IMR-90 (cell line): ENCODE measurements at regions not wholly inside any gene's neighbourhood (a gene's known extent, or its start where the extent isn't known, plus 50 kb on each side); places are given as distances from the start of the nearest gene placed in this dataset.

Experiments
- ATAC-seq: fragments of 200-7000 bp; cut with Tn5 transposase; 2 replicates; pipeline ENCODE4 v1.9.1; 2020; ENCODE audit warnings: low read depth, mild to moderate bottlenecking, moderate library complexity
- BruUV-seq: library from RNA; stranded (reverse); fragments of 400-500 nt; replicated peaks from 2 replicates; lab custom pipeline; 2021; lab: Mats Ljungman, UMichigan
- CTCF ChIA-PET: fragments of 300-600 bp; formaldehyde crosslinking; extraction: SDS; loops from one replicate; lab custom pipeline; 2021; ENCODE audit warnings: antibody characterized with exemption; lab: Yijun Ruan, JAX
- POLR2A ChIA-PET: fragments of 300-600 bp; sonication (Branson Sonifier 250); formaldehyde crosslinking; loops from one replicate; lab custom pipeline; 2022; ENCODE audit warnings: antibody characterized with exemption; ENCODE audit not compliant: unreplicated experiment; lab: Charles Lee
- DNase-seq: peaks from one replicate; pipeline ENCODE4 v3.0.0; 2013
- H2AFZ ChIP-seq: replicated peaks from 2 replicates; pipeline ENCODE3; 2013; ENCODE audit warnings: low read length, mild to moderate bottlenecking; ENCODE audit not compliant: poor library complexity
- H2AK5ac ChIP-seq: 2 replicates; pipeline ENCODE4 v1.6.1; 2013; ENCODE audit warnings: low read depth, low read length, inconsistent platforms
- H2AK9ac ChIP-seq: replicated peaks from 2 replicates; pipeline ENCODE3; 2013; ENCODE audit warnings: mild to moderate bottlenecking, low read depth, low read length, moderate library complexity; ENCODE audit not compliant: poor library complexity
- H2BK120ac ChIP-seq: 2 replicates; pipeline ENCODE4 v1.6.1; 2013; ENCODE audit warnings: low read depth, low read length, inconsistent platforms
- H2BK15ac ChIP-seq: 3 replicates; pipeline ENCODE4 v1.6.1; 2013; ENCODE audit warnings: low read depth, low read length, inconsistent platforms
- H2BK20ac ChIP-seq: 2 replicates; pipeline ENCODE4 v1.6.1; 2013; ENCODE audit warnings: low read depth, mild to moderate bottlenecking, inconsistent platforms, low read length, moderate library complexity
- H2BK5ac ChIP-seq: 2 replicates; pipeline ENCODE4 v1.6.1; 2013; ENCODE audit warnings: mild to moderate bottlenecking, low read depth, low read length, inconsistent platforms; ENCODE audit not compliant: poor library complexity, severe bottlenecking
- H3K14ac ChIP-seq: replicated peaks from 2 replicates; pipeline ENCODE4 v1.6.1; 2013; ENCODE audit warnings: low read depth, low read length, inconsistent platforms
- H3K18ac ChIP-seq: 2 replicates; pipeline ENCODE4 v1.6.1; 2013; ENCODE audit warnings: low read depth, low read length, control low read depth
- H3K23ac ChIP-seq: 2 replicates; pipeline ENCODE4 v1.6.1; 2013; ENCODE audit warnings: low read depth, low read length, inconsistent platforms
- H3K27ac ChIP-seq: 2 replicates; pipeline ENCODE4 v1.5.1; 2013; ENCODE audit warnings: mild to moderate bottlenecking, control low read depth, low read length; ENCODE audit not compliant: insufficient read depth
- H3K27me3 ChIP-seq: 2 replicates; pipeline ENCODE4 v1.6.1; 2013; ENCODE audit warnings: low read length; ENCODE audit not compliant: control insufficient read depth, insufficient read depth
- H3K36me3 ChIP-seq: 2 replicates; pipeline ENCODE4 v1.6.1; 2013; ENCODE audit warnings: low read length, mixed read lengths; ENCODE audit not compliant: control insufficient read depth, insufficient read depth
- H3K4ac ChIP-seq: 2 replicates; pipeline ENCODE4 v1.6.1; 2013; ENCODE audit warnings: low read depth, low read length, inconsistent platforms
- H3K4me1 ChIP-seq: 2 replicates; pipeline ENCODE4 v1.6.1; 2013; ENCODE audit warnings: low read length, mixed read lengths; ENCODE audit not compliant: control insufficient read depth, insufficient read depth
- H3K4me2 ChIP-seq: 2 replicates; pipeline ENCODE4 v1.6.1; 2013; ENCODE audit warnings: low read depth, mild to moderate bottlenecking, control low read depth, low read length, moderate library complexity
- H3K4me3 ChIP-seq: 2 replicates; pipeline ENCODE4 v1.5.1; 2013; ENCODE audit warnings: low read depth, mild to moderate bottlenecking, control low read depth, low read length, moderate library complexity; ENCODE audit not compliant: insufficient read depth
- H3K56ac ChIP-seq: 2 replicates; pipeline ENCODE4 v1.6.1; 2013; ENCODE audit warnings: low read length, inconsistent platforms; ENCODE audit not compliant: insufficient read depth; ENCODE audit errors: extremely low read depth
- H3K79me1 ChIP-seq, 2 experiments: 2 replicates each; pipeline ENCODE4 v1.6.1; 2013; ENCODE audit warnings: low read length in 2 of 2, inconsistent platforms in 1 of 2, low read depth in 1 of 2
- H3K9ac ChIP-seq: 2 replicates; pipeline ENCODE4 v1.6.1; 2013; ENCODE audit warnings: low read depth, low read length, control low read depth
- H3K9me1 ChIP-seq: 2 replicates; pipeline ENCODE4 v1.6.1; 2013; ENCODE audit warnings: low read length, inconsistent platforms; ENCODE audit not compliant: insufficient read depth
- H3K9me3 ChIP-seq: 2 replicates; pipeline ENCODE4 v1.6.1; 2013; ENCODE audit warnings: low read length; ENCODE audit not compliant: control insufficient read depth, insufficient read depth
- H4K20me1 ChIP-seq: 2 replicates; pipeline ENCODE4 v1.6.1; 2013; ENCODE audit warnings: low read length, inconsistent platforms; ENCODE audit not compliant: insufficient read depth
- H4K5ac ChIP-seq: 2 replicates; pipeline ENCODE4 v1.6.1; 2013; ENCODE audit warnings: mild to moderate bottlenecking, low read depth, low read length, control low read depth
- H4K8ac ChIP-seq, 2 experiments: 2 replicates each; pipeline ENCODE4 v1.6.1; 2013; ENCODE audit warnings: low read depth in 2 of 2, low read length in 2 of 2, control low read depth in 1 of 2, inconsistent platforms in 1 of 2
- H4K91ac ChIP-seq: 2 replicates; pipeline ENCODE4 v1.6.1; 2013; ENCODE audit warnings: low read depth, low read length, inconsistent platforms; ENCODE audit not compliant: insufficient read depth
- BHLHE40 ChIP-seq: fragments of 150-350 bp; IDR thresholded peaks from 2 replicates; pipeline ENCODE4 v1.6.1; 2016; ENCODE audit warnings: mild to moderate bottlenecking, low read depth, low read length
- CTCF ChIP-seq: conservative IDR thresholded peaks from 2 replicates; pipeline ENCODE4 v1.5.1; 2012; ENCODE audit warnings: mild to moderate bottlenecking, low read depth, low read length, improper control_type of control experiment
- FOS ChIP-seq: fragments of 150-350 bp; IDR thresholded peaks from 2 replicates; pipeline ENCODE4 v1.6.1; 2016; ENCODE audit warnings: low read depth, low read length
- MAZ ChIP-seq: IDR thresholded peaks from 2 replicates; pipeline ENCODE4 v1.6.1; 2012; ENCODE audit warnings: low read depth, mild to moderate bottlenecking, low read length, improper control_type of control experiment, moderate library complexity, borderline replicate concordance
- RFX5 ChIP-seq: IDR thresholded peaks from 2 replicates; pipeline ENCODE4 v1.8.0; 2012; ENCODE audit warnings: low read depth, mild to moderate bottlenecking, low read length, moderate library complexity
- SMC3 ChIP-seq: fragments of 150-350 bp; IDR thresholded peaks from 2 replicates; pipeline ENCODE4 v1.6.1; 2016; ENCODE audit warnings: low read depth, mild to moderate bottlenecking, antibody characterized with exemption, low read length, moderate library complexity
- WGBS, 2 experiments: methylation state at CpG; one replicate each; pipeline versions ENCODE4 v1.1.5 to v1.1.7; 2013; ENCODE audit warnings: missing lambda C conversion rate in 2 of 2; ENCODE audit not compliant: insufficient read length in 1 of 2; ENCODE audit errors: extremely low coverage in 2 of 2; 5-methylcytosine and 5-hydroxymethylcytosine counted together
- dilution Hi-C: fragments of 300-500 bp; cut with HindIII; formaldehyde crosslinking; loops from one replicate; pipeline ENCODE4 v1.14.3; 2018; ENCODE audit warnings: low sequenced_read_pairs; ENCODE audit not compliant: unreplicated experiment
- in situ Hi-C: fragments of 300-500 bp; cut with MboI; formaldehyde crosslinking; loops from 3 replicates; pipeline ENCODE4 v1.14.3; 2019; ENCODE audit warnings: low sequenced_read_pairs, inconsistent platforms, mixed read lengths
- intact Hi-C: fragments of 100-400 bp; cut with micrococcal nuclease; formaldehyde crosslinking; loops from 2 replicates; pipeline ENCODE4 v1.10.0; 2022

DNA sequence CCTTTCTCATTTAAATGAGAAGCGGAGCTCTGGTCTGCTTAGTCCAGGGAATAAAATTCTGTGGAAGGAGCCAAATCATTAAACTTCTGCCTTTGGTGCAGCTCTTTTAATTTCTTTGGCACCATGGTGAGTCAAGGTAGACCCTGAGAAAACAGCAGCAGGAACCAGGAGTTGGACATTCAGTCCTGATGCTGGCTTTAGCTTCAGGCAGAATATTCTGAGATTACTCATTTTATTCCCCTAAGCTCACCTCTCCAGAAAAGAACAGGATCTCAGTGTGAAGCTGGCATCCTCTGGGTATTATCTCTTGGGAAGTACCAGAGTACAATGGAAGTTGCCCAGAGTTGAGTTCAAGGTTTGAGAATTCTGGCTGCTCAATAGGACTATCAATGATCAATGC, 211.6 kb upstream of the NRP1 start:
- no peak overlapping the region for H3K27ac ChIP-seq
- no peak for TF ChIP-seq FOS
- no peak for TF ChIP-seq SMC3
- TF ChIP-seq BHLHE40 = no peak
- no peak for TF ChIP-seq MAZ
- TF ChIP-seq RFX5 = no peak
- no peak for TF ChIP-seq CTCF
- H3K9me1 ChIP-seq = no peaks in the 10 kb centered on the region
- in situ Hi-C loops (no loop called here), dilution Hi-C loops (no loop called here), intact Hi-C loops (no loop called here)
- peaks cover 3% of the 10 kb centered on the region; the same call in 1 of the 2 replicates for H3K9me3 ChIP-seq
- no peak overlapping the region for H2AK9ac ChIP-seq
- no peak overlapping the region for H4K5ac ChIP-seq
- H3K4me3 ChIP-seq = no peak overlapping the region
- no peak overlapping the region for H3K18ac ChIP-seq
- no peak overlapping the region for H4K8ac ChIP-seq
- no peak overlapping the region for H2BK5ac ChIP-seq
- no peak for ATAC-seq
- no peaks in the 10 kb centered on the region for H4K20me1 ChIP-seq
- H3K27me3 ChIP-seq = peaks cover 9% of the 10 kb centered on the region
- H3K4me2 ChIP-seq = no peak overlapping the region
- H2AK5ac ChIP-seq = no peak overlapping the region
- WGBS, 2 experiments = no CpG with 5 or more reads among the region's 1 CpG
- no TSS peak for BruUV-seq
- no peak overlapping the region for H2BK120ac ChIP-seq
- H3K4ac ChIP-seq = no peak overlapping the region
- no peak overlapping the region for H2BK15ac ChIP-seq
- H3K56ac ChIP-seq = no peak overlapping the region
- no peak overlapping the region for H3K9ac ChIP-seq
- ChIA-PET CTCF (no interaction called here), POLR2A (no interaction called here)
- no peak overlapping the region for H3K14ac ChIP-seq
- H3K23ac ChIP-seq = no peak overlapping the region
- H3K79me1 ChIP-seq = no peaks in the 10 kb centered on the region
- H3K36me3 ChIP-seq = no peaks in the 10 kb centered on the region
- DNase-seq = no peak
- no peaks in the 10 kb centered on the region for H3K4me1 ChIP-seq
- H2AFZ ChIP-seq = no peak overlapping the region
- H4K91ac ChIP-seq = no peak overlapping the region
- no peak overlapping the region for H2BK20ac ChIP-seq
